Stimulated activated CD8-positive, alpha-beta memory T cell treated with anti-CD3 and anti-CD28 coated beads, Interleukin-4, amount 100 ng/mL, for 1 hour (primary cell): ENCODE measurements at regions not wholly inside any gene's neighbourhood (a gene's known extent, or its start where the extent isn't known, plus 50 kb on each side); places are given as distances from the start of the nearest gene placed in this dataset.

Source experiments
- DNase-seq, 2 donors: peaks; one replicate each; pipeline ENCODE4 v3.0.0-alpha.2; 2020; ENCODE audit warnings: low read depth in 2 of 2, low spot score in 1 of 2

GRCh38 chr2:16262526-16263178, 322.3 kb downstream of the MYCN start:
- no peak for DNase-seq

- DNase-seq: no peak
These were observed 321.4 kb downstream of the MYCN start for GRCh38 chr2:16261791-16262190.

- DNase-seq: no peak
These were observed 320.7 kb downstream of the MYCN start for GRCh38 chr2:16261071-16261470.

- DNase-seq: no peak
These were observed 319.9 kb downstream of the MYCN start for GRCh38 chr2:16260041-16260830.

GRCh38 chr2:16259010-16259409, 318.7 kb downstream of the MYCN start:
- no peak for DNase-seq

- DNase-seq: no peak
These were observed 318.0 kb downstream of the MYCN start for GRCh38 chr2:16258350-16258749.

- DNase-seq: no peak
These were observed 317.1 kb downstream of the MYCN start for GRCh38 chr2:16257322-16258028.

GRCh38 chr2:16256601-16257321, 316.4 kb downstream of the MYCN start:
- no peak for DNase-seq

- no peak for DNase-seq
These were observed 314.8 kb downstream of the MYCN start for GRCh38 chr2:16255120-16255519.

GRCh38 chr2:16254356-16254965, 314.1 kb downstream of the MYCN start:
- no peak for DNase-seq

GRCh38 chr2:16253291-16253690, 312.9 kb downstream of the MYCN start:
- no peak for DNase-seq

GRCh38 chr2:16252891-16253290, 312.5 kb downstream of the MYCN start:
- no peak for DNase-seq

GRCh38 chr2:16252251-16252650, 311.9 kb downstream of the MYCN start:
- no peak for DNase-seq

GRCh38 chr2:16251511-16252225, 311.3 kb downstream of the MYCN start:
- DNase-seq: no peak

- no peak for DNase-seq
These were observed 310.5 kb downstream of the MYCN start for GRCh38 chr2:16250886-16251285.

GRCh38 chr2:16250466-16250865, 310.1 kb downstream of the MYCN start:
- DNase-seq: no peak

GRCh38 chr2:16250056-16250425, 309.7 kb downstream of the MYCN start:
- no peak for DNase-seq

- no peak for DNase-seq
These were observed 309.1 kb downstream of the MYCN start for GRCh38 chr2:16249246-16250055.

- DNase-seq: no peak
These were observed 308.3 kb downstream of the MYCN start for GRCh38 chr2:16248571-16249105.
